ENCODE measurements at regions not wholly inside any gene's neighbourhood (a gene's known extent, or its start where the extent isn't known, plus 50 kb on each side); places are given as distances from the start of the nearest gene placed in this dataset.

- Histone ChIP-seq H3K27ac (no peak overlapping the region), H3K4me1 (peaks cover 6% of the 10 kb centered on the region), H3K4me3 (no peak overlapping the region), H3K27me3 (no peaks in the 10 kb centered on the region), H3K9me3 (no peaks in the 10 kb centered on the region), H3K36me3 (replicated peaks in 1 of 2; ENCODE audit: insufficient read depth in 1 of 2, low read depth in 2 of 2) (no peaks in the 10 kb centered on the region)
- peak; percentile 80 for ATAC-seq
- TF ChIP-seq POLR2A (IDR thresholded peaks at IDR 0.05) (no peak), CTCF (IDR thresholded peaks at IDR 0.05) (no peak)
- peak; percentile 32 to 58 (median 38) for DNase-seq
- intact Hi-C loops (cut with DNase I) = no loop called here
These were observed 866.3 kb upstream of the LRRN3 start for GRCh38 chr7:110224643-110225042.

GRCh38 chr7:110246118-110246517 is 844.8 kb upstream of the LRRN3 start:
- 59 to 85% methylated on average over 1 of the region's 1 CpG for WGBS, 2 donors
- intact Hi-C loops (cut with DNase I) = no loop called here
- Histone ChIP-seq H3K27ac (no peak overlapping the region), H3K9me3 (no peaks in the 10 kb centered on the region), H3K27me3 (no peaks in the 10 kb centered on the region), H3K36me3 (replicated peaks in 1 of 2; ENCODE audit: insufficient read depth in 1 of 2, low read depth in 2 of 2) (no peaks in the 10 kb centered on the region), H3K4me1 (no peaks in the 10 kb centered on the region), H3K4me3 (no peak overlapping the region)
- ATAC-seq (no peak), DNase-seq (no peak)
- TF ChIP-seq CTCF (IDR thresholded peaks at IDR 0.05) = no peak
- no peak for TF ChIP-seq POLR2A (IDR thresholded peaks at IDR 0.05)

GRCh38 chr7:110253093-110253492 is 837.8 kb upstream of the LRRN3 start:
- ATAC-seq (no peak), DNase-seq (no peak)
- no peak overlapping the region for H3K4me3 ChIP-seq
- peaks cover 6% of the 10 kb centered on the region for H3K4me1 ChIP-seq
- WGBS, 2 donors = 73 to 76% methylated on average over 4 of the region's 4 CpGs
- no peaks in the 10 kb centered on the region for H3K36me3 ChIP-seq (replicated peaks in 1 of 2; ENCODE audit: insufficient read depth in 1 of 2, low read depth in 2 of 2)
- intact Hi-C loops (cut with DNase I) = no loop called here
- no peak overlapping the region for H3K27ac ChIP-seq
- H3K27me3 ChIP-seq = no peaks in the 10 kb centered on the region
- TF ChIP-seq POLR2A (IDR thresholded peaks at IDR 0.05) (no peak), CTCF (IDR thresholded peaks at IDR 0.05) (no peak)
- no peaks in the 10 kb centered on the region for H3K9me3 ChIP-seq

- TF ChIP-seq CTCF (IDR thresholded peaks at IDR 0.05) (no peak), POLR2A (IDR thresholded peaks at IDR 0.05) (no peak)
- no peaks in the 10 kb centered on the region for H3K36me3 ChIP-seq (replicated peaks in 1 of 2; ENCODE audit: insufficient read depth in 1 of 2, low read depth in 2 of 2)
- H3K4me1 ChIP-seq = no peaks in the 10 kb centered on the region
- no peaks in the 10 kb centered on the region for H3K9me3 ChIP-seq
- no peaks in the 10 kb centered on the region for H3K27me3 ChIP-seq
- no peak for ATAC-seq
- no peak for DNase-seq
- 82 to 86% methylated on average over 3 of the region's 3 CpGs for WGBS, 2 donors
- H3K4me3 ChIP-seq = no peak overlapping the region
- H3K27ac ChIP-seq = no peak overlapping the region
- intact Hi-C loops (cut with DNase I) = no loop called here
These were observed 833.3 kb upstream of the LRRN3 start for GRCh38 chr7:110257673-110258072.

- Histone ChIP-seq H3K9me3 (no peaks in the 10 kb centered on the region), H3K4me1 (no peaks in the 10 kb centered on the region), H3K27me3 (no peaks in the 10 kb centered on the region), H3K27ac (no peak overlapping the region), H3K4me3 (no peak overlapping the region), H3K36me3 (replicated peaks in 1 of 2; ENCODE audit: insufficient read depth in 1 of 2, low read depth in 2 of 2) (no peaks in the 10 kb centered on the region)
- TF ChIP-seq CTCF (IDR thresholded peaks at IDR 0.05) (no peak), POLR2A (IDR thresholded peaks at IDR 0.05) (no peak)
- WGBS, 2 donors = 88 to 91% methylated on average over 2 of the region's 2 CpGs
- intact Hi-C loops (cut with DNase I) = no loop called here
- DNase-seq (no peak), ATAC-seq (no peak)
These were observed 828.7 kb upstream of the LRRN3 start for GRCh38 chr7:110262251-110262650.

Measured in body of pancreas (tissue), 4 donors.